Activated naive CD8-positive, alpha-beta T cell treated with anti-CD3 and anti-CD28 coated beads, Interleukin-2, amount 50 U/mL, for 24 hours (primary cell): ENCODE measurements at regions not wholly inside any gene's neighbourhood (a gene's known extent, or its start where the extent isn't known, plus 50 kb on each side); places are given as distances from the start of the nearest gene placed in this dataset.
"Not testable (repeated sequence)": the region's sequence is repeated elsewhere in the genome, so short reads cannot be mapped to it uniquely, and the experiment has no call there.

ENCODE experiments used
- ATAC-seq: fragments of 150-1000 bp; cut with Tn5 transposase; one replicate; pipeline ENCODE4 v1.10.0; 2021
- DNase-seq: peaks from one replicate; pipeline ENCODE4 v3.0.0; 2021
- H3K27ac Mint-ChIP-seq: one replicate; pipeline ENCODE4 v1.8.0; 2021; ENCODE audit warnings: mild to moderate bottlenecking, mixed read lengths
- H3K27me3 Mint-ChIP-seq: one replicate; pipeline ENCODE4 v1.8.0; 2021; ENCODE audit warnings: mixed read lengths
- H3K36me3 Mint-ChIP-seq: one replicate; pipeline ENCODE4 v1.8.0; 2021; ENCODE audit warnings: low read depth, mixed read lengths
- H3K4me1 Mint-ChIP-seq: one replicate; pipeline ENCODE4 v1.8.0; 2021; ENCODE audit warnings: mixed read lengths
- H3K4me3 Mint-ChIP-seq: one replicate; pipeline ENCODE4 v1.8.0; 2021; ENCODE audit warnings: mild to moderate bottlenecking, moderate library complexity, mixed read lengths
- H3K9me3 Mint-ChIP-seq: one replicate; pipeline ENCODE4 v1.8.0; 2021; ENCODE audit warnings: mixed read lengths

DNA sequence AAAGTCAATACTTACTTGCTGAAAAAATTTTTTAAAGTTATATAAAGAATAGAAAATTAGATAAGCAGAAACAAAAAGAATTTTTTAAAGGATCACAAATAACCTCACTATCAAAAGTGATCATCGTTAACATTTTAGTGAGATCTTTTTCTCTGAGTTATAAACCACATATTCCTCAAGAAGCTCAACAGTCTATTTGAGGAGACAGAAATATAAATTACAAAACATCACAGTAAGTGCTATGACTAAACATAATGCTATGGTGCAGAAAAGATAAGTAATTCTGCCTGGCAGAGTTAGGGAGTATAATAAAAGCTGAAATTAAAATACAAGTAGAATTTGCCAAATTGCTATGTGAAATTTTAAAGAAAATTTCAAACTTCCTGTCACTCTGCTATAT is 226.7 kb downstream of the LMBRD1 start:
- Mint-ChIP-seq H3K4me3 (no peak overlapping the region), H3K27ac (no peak overlapping the region), H3K9me3 (no peaks in the 10 kb centered on the region), H3K27me3 (peaks cover 4% of the 10 kb centered on the region), H3K36me3 (no peaks in the 10 kb centered on the region), H3K4me1 (no peaks in the 10 kb centered on the region)
- DNase-seq, result no peak
- no peak for ATAC-seq

DNA sequence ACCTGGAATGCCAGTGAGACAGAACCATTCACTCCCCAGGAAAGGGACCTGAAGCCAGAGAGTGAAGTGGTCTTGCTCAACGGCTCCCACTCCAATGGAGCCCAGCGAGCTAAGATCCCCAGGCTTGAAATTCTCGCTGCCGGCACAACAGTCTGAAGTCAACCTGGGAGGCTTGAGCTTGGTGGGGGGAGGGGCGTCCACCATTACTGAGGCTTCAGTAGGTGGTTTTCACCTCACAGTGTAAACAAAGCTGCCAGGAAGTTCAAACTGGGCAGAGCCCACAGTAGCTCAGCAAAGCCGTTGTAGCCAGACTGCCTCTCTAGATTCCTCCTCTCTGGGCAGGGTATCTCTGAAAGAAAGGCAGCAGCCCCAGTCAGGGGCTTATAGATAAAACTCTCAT is 236.2 kb downstream of the LMBRD1 start:
- not testable (repeated sequence) for H3K27ac Mint-ChIP-seq, H3K9me3 Mint-ChIP-seq, DNase-seq, H3K27me3 Mint-ChIP-seq, H3K4me1 Mint-ChIP-seq, H3K36me3 Mint-ChIP-seq, ATAC-seq, H3K4me3 Mint-ChIP-seq

DNA sequence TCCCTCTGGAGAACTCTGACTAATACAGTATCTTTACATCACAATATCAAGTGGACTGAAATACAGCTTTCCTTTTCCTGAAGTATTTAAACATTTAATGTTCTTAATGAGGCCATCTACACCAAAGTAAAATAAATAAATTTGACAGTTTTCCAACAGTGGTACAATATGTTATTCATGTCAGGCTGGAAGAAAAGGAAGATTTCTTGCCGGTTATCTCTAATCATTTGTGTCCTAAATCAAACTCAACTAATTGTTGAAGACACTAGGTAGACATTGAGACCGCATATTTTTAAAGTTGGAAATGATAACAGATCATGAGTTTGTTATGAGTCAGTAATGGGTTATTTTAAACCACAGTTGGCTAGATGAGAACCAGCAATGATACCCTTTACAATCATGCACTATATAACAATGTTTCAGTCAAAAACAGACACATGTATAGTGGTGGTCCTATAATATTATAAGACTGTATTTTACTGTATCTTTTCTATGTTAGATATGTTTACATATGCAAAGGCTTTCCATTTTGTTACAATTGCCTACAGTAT is 241.6 kb downstream of the LMBRD1 start:
- Mint-ChIP-seq H3K36me3 (no peaks in the 10 kb centered on the region), H3K4me1 (no peaks in the 10 kb centered on the region), H3K27me3 (peaks cover 8% of the 10 kb centered on the region), H3K27ac (no peak overlapping the region), H3K4me3 (no peak overlapping the region), H3K9me3 (no peaks in the 10 kb centered on the region)
- DNase-seq, result no peak
- ATAC-seq, result no peak

DNA sequence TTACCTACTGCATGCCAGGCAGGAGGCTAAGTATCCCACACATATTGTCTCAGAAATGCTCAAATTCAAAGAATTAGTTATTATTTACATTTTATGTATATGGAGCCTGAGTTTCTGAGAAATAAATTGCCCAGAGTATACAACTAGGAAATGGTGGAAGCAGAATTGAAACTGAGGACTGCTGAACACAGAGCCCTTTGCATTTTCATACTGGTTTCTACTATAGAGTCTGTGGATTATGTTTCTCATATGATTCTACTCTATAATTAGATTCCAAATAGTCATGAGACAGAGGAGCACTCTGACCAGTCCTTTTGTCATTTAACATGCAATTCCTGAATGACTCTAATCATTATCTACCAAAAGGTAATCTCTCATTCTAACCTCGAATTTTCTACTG is 254.3 kb downstream of the LMBRD1 start:
- no peak overlapping the region for H3K4me3 Mint-ChIP-seq
- no peak for DNase-seq
- no peaks in the 10 kb centered on the region for H3K36me3 Mint-ChIP-seq
- no peak for ATAC-seq
- H3K27me3 Mint-ChIP-seq, result no peaks in the 10 kb centered on the region
- peaks cover 3% of the 10 kb centered on the region for H3K9me3 Mint-ChIP-seq
- no peaks in the 10 kb centered on the region for H3K4me1 Mint-ChIP-seq
- H3K27ac Mint-ChIP-seq, result no peak overlapping the region

DNA sequence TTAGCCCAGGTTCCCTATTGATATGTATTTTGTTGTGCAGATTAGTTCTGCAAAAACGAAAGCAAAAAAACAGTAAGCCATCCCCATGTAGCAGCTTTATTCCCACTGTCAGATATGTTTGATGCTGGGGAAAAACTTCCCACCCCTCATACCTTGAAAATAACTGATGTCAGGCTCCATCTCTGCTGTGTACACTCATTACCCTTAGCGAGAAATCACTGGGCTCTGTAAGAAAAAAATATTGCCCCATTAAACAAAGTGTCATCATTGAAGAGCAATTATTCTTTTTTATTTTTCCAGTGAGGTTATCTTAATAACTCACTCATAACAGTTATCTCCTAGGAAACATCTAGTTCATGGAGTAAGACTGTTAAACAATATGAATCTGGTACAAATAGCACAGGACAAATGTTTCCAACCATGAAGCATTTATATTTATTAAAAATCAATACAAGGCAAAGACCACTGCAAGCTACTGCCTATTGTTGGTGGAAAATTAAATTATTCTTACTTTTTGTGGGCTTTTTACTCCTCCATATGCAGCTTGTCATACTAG is 268.8 kb downstream of the LMBRD1 start:
- ATAC-seq (no peak), DNase-seq (no peak)
- H3K9me3 Mint-ChIP-seq, result no peaks in the 10 kb centered on the region
- H3K27me3 Mint-ChIP-seq, result no peaks in the 10 kb centered on the region
- no peak overlapping the region for H3K4me3 Mint-ChIP-seq
- no peaks in the 10 kb centered on the region for H3K4me1 Mint-ChIP-seq
- no peak overlapping the region for H3K27ac Mint-ChIP-seq
- no peaks in the 10 kb centered on the region for H3K36me3 Mint-ChIP-seq

DNA sequence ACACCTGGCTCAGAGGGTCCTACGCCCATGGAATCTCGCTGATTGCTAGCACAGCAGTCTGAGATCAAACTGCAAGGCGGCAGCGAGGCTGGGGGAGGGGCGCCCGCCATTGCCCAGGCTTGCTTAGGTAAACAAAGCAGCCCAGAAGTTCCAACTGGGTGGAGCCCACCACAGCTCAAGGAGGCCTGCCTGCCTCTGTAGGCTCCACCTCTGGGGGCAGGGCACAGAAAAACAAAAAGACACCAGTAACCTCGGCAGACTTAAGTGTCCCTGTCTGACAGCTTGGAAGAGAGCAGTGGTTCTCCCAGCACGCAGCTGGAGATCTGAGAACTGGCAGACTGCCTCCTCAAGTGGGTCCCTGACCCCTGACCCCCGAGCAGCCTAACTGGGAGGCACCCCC is 281.3 kb downstream of the LMBRD1 start:
- not testable (repeated sequence) for H3K36me3 Mint-ChIP-seq, H3K4me3 Mint-ChIP-seq, DNase-seq, H3K27me3 Mint-ChIP-seq, H3K9me3 Mint-ChIP-seq, H3K4me1 Mint-ChIP-seq, H3K27ac Mint-ChIP-seq, ATAC-seq

DNA sequence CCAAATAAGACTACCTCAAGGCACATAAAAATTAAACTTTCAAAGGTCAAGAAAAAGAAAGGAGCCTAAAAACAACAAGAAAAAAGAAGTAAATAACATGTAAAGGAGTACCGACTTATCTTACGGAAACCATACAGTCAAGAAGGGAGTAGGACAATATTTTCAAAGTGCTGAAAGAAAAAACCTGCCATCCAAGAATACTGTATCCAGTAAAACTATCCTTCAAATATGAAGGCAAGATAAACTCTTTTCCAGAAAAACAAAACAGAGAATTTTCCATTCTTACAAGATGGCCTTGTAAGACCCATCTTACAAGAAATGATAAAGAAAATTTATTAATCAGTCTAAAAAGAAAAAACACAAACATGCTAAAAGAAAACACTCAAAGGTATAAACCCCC is 302.2 kb downstream of the LMBRD1 start:
- Mint-ChIP-seq H3K27me3 (no peaks in the 10 kb centered on the region), H3K36me3 (peaks cover 1% of the 10 kb centered on the region), H3K4me1 (no peaks in the 10 kb centered on the region), H3K9me3 (peaks cover 24% of the 10 kb centered on the region), H3K27ac (no peak overlapping the region), H3K4me3 (no peak overlapping the region)
- no peak for ATAC-seq
- DNase-seq, result no peak

DNA sequence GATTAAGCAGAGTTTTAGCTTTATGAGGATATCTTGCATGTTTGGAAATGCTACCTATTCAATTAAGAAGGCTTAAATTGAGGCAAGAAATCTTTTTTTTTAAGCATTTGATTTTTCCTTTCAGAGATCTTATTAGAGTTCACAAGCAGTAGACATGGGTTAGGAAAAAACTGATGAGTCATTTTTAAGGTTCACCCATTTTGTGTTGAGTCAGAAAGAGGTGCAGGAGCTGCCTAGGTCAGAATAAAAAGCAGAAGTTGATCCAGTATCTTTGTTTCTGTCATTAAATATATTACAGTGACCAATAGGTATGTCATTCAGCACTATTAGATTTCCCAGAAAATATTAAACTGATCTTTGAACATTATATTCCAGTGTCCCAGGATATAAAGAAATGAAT is 306.8 kb downstream of the LMBRD1 start:
- Mint-ChIP-seq H3K9me3 (peaks cover 41% of the 10 kb centered on the region), H3K27me3 (no peaks in the 10 kb centered on the region), H3K27ac (no peak overlapping the region), H3K4me1 (no peaks in the 10 kb centered on the region), H3K4me3 (no peak overlapping the region), H3K36me3 (peaks cover 1% of the 10 kb centered on the region)
- ATAC-seq, result no peak
- DNase-seq, result no peak

DNA sequence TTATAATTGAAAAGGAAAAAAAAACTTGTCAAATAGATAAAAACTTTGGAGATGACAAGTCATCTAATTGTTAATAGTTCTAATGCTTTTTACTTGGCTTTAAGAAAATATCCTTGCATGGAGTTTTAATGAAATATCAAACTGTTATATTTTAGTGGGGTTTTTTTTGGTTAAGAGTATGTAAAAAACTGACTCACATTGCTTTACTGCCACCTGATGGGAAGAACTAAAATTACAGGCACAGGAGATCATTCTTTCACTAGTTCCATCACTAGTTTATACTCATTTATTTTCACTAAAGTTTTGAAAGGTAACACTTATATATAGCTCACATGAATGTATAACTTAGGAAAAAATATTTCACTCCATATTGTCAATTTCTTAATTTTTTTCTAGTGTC is 309.1 kb downstream of the LMBRD1 start:
- ATAC-seq (no peak), DNase-seq (no peak)
- no peak overlapping the region for H3K27ac Mint-ChIP-seq
- no peaks in the 10 kb centered on the region for H3K27me3 Mint-ChIP-seq
- no peaks in the 10 kb centered on the region for H3K4me1 Mint-ChIP-seq
- H3K36me3 Mint-ChIP-seq, result no peaks in the 10 kb centered on the region
- H3K4me3 Mint-ChIP-seq, result no peak overlapping the region
- H3K9me3 Mint-ChIP-seq, result peaks cover 18% of the 10 kb centered on the region

DNA sequence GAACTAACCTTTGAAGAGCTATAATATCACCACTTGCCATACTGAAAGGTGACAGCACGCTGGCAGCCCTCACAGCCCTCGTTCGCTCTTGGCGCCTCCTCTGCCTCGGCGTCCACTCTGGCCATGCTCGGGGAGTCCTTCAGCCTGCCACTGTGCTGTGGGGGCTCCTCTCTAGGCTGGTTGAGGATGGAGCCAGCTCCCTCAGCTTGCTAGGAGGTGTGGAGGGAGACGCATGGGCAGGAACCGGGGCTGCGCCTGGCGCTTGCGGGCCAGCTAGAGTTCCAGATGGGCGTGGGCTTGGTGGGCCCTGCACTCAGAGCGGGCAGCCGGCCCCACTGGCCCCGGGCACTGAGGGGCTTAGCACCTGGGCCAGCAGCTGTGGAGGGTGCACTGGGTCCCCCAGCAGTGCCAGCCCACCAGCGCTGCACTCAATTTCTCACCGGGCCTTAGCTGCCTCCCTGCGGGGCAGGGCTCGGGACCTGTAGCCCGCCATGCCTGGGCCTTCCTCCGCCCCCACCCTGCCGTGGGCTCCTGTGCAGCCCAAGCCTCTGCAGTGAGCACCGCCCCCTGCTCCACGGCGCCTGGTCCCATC is 329.7 kb downstream of the LMBRD1 start:
- ATAC-seq, result peak; percentile 24
- H3K36me3 Mint-ChIP-seq, result no peaks in the 10 kb centered on the region
- H3K27me3 Mint-ChIP-seq, result no peaks in the 10 kb centered on the region
- H3K4me1 Mint-ChIP-seq, result no peaks in the 10 kb centered on the region
- no peak overlapping the region for H3K4me3 Mint-ChIP-seq
- DNase-seq, result no peak
- H3K9me3 Mint-ChIP-seq, result no peaks in the 10 kb centered on the region
- H3K27ac Mint-ChIP-seq, result no peak overlapping the region

DNA sequence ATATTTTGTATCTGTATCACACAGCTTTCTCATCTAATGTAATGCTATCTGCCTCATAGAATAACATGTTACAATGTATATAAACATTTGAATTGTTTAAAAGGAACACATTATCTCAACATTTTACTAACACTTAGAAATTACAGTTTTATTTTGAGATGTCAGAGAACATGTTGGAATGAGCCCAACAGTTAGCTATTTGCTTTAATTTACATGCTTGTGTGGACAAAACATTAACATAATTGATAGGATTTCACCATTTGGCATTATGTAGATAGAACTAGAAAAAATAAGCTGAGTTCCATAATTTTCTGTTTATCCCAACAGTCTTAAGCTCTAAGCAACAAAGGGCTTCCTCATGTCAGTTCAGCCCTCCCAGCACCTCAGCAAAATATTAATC is 330.9 kb downstream of the LMBRD1 start:
- Mint-ChIP-seq H3K9me3 (no peaks in the 10 kb centered on the region), H3K36me3 (no peaks in the 10 kb centered on the region), H3K27me3 (no peaks in the 10 kb centered on the region), H3K4me3 (no peak overlapping the region), H3K4me1 (no peaks in the 10 kb centered on the region), H3K27ac (no peak overlapping the region)
- ATAC-seq, result no peak
- no peak for DNase-seq

DNA sequence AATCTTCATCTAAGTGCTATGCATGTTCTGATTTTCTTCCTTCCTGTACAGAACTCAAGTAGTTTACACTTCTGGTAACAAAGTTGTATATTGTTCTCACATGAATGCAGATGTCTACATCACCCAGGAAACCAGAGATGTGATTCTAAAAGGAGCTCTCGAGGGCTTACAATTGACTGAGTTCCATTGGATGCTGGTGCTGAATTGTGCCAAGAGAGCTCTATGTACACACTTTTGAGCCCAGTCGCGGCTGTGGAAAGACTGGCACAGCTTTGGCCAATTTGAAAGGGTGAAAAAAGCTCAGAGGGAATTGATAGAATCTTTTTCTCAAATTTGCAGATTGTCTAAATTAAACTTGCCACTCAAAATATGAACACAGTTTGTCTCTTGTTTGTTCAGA is 340.7 kb downstream of the LMBRD1 start:
- no peak for ATAC-seq
- H3K27me3 Mint-ChIP-seq, result no peaks in the 10 kb centered on the region
- no peak overlapping the region for H3K27ac Mint-ChIP-seq

DNA sequence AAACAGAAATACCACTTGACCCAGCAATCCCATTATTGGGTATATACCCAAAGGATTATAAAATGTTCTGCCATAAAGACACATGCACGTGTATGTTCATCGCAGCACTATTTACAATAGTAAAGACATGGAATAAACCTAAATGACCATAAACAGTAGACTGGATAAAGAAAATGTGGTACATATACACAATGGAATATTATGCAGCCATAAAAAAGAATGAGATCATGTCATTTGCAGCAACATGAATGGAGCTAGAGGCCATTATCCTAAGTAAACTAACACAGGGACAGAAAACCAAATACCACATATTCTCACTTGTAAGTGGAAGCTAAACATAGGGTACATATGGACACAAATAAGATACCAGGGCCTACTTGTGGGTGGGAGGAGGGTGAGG is 342.2 kb downstream of the LMBRD1 start:
- H3K9me3 Mint-ChIP-seq, H3K36me3 Mint-ChIP-seq, ATAC-seq, DNase-seq, H3K27me3 Mint-ChIP-seq, H3K4me3 Mint-ChIP-seq, H3K4me1 Mint-ChIP-seq, H3K27ac Mint-ChIP-seq: not testable (repeated sequence)

More for the DNA sequence above, 340.7 kb downstream of the LMBRD1 start:
- DNase-seq, result no peak
- Mint-ChIP-seq H3K4me1 (no peaks in the 10 kb centered on the region), H3K36me3 (no peaks in the 10 kb centered on the region), H3K9me3 (peaks cover 5% of the 10 kb centered on the region), H3K4me3 (no peak overlapping the region)

DNA sequence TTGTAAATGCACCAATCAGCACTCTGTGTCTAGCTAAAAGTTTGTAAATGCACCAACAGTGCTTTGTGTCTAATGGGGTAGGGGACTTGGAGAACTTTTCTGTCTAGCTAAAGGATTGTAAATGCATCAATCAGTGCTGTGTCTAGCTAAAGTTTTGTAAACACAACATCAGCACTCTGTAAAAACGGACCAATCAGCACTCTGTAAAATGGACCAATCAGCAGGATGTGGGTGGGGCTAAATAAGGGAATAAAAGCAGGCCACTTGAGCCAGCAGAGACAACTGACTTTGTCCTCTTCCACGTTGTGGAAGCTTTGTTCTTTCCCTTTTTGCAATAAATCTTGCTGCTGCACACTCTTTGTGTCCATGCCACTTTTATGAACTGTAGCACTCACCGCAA is 346.3 kb downstream of the LMBRD1 start:
- H3K27me3 Mint-ChIP-seq, H3K36me3 Mint-ChIP-seq, DNase-seq, H3K4me1 Mint-ChIP-seq, ATAC-seq, H3K9me3 Mint-ChIP-seq, H3K4me3 Mint-ChIP-seq, H3K27ac Mint-ChIP-seq: not testable (repeated sequence)

DNA sequence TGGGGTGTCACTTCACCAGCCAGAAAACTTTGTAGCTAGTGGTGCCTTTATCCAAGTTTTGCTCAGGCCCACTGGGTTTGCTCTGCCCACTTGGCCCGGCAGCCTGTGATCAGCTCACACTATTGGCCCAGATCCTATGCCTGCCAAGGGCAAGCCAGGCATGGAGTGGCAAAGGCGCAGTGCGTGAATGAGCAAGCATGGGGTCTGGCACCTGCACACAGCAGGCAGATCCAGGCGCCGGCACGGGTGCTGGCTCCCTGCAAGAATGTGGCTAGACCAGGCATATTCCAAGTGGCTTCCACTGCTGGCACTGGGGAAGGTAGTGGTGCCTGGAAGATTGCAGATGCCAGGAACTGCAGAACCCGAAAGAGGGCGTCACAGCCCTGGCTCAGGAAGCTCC is 346.9 kb downstream of the LMBRD1 start:
- DNase-seq (no peak), ATAC-seq (no peak)

More for the DNA sequence above, 346.9 kb downstream of the LMBRD1 start:
- no peaks in the 10 kb centered on the region for H3K4me1 Mint-ChIP-seq
- no peak overlapping the region for H3K27ac Mint-ChIP-seq
- no peaks in the 10 kb centered on the region for H3K36me3 Mint-ChIP-seq
- no peaks in the 10 kb centered on the region for H3K27me3 Mint-ChIP-seq
- peaks cover 10% of the 10 kb centered on the region for H3K9me3 Mint-ChIP-seq
- no peak overlapping the region for H3K4me3 Mint-ChIP-seq
